Daoy (cell line): ENCODE measurements at regions not wholly inside any gene's neighbourhood (a gene's known extent, or its start where the extent isn't known, plus 50 kb on each side); places are given as distances from the start of the nearest gene placed in this dataset.

Experiments used
- DNase-seq: peaks from one replicate; pipeline ENCODE4 v3.0.0-alpha.2; 2015; ENCODE audit warnings: low read depth

GRCh38 chr2:7929281-7929680, 752.6 kb upstream of the ID2 start:
- DNase-seq: no peak

GRCh38 chr2:7930800-7931635, 750.8 kb upstream of the ID2 start:
- DNase-seq: no peak

- no peak for DNase-seq
Measured at GRCh38 chr2:7931808-7932207, 750.0 kb upstream of the ID2 start.

- DNase-seq: no peak
Measured at GRCh38 chr2:7933672-7934071, 748.2 kb upstream of the ID2 start.

GRCh38 chr2:7934476-7934875, 747.4 kb upstream of the ID2 start:
- DNase-seq: no peak

GRCh38 chr2:7937082-7937481, 744.8 kb upstream of the ID2 start:
- DNase-seq: no peak

GRCh38 chr2:7940723-7941122, 741.1 kb upstream of the ID2 start:
- no peak for DNase-seq

GRCh38 chr2:7943446-7943845, 738.4 kb upstream of the ID2 start:
- no peak for DNase-seq

- no peak for DNase-seq
Measured at GRCh38 chr2:7945026-7945425, 736.8 kb upstream of the ID2 start.

GRCh38 chr2:7950035-7950612, 731.7 kb upstream of the ID2 start:
- no peak for DNase-seq

GRCh38 chr2:7951001-7951400, 730.9 kb upstream of the ID2 start:
- DNase-seq: no peak

GRCh38 chr2:7951490-7951889, 730.4 kb upstream of the ID2 start:
- no peak for DNase-seq

GRCh38 chr2:7952046-7952745, 729.7 kb upstream of the ID2 start:
- DNase-seq: no peak

GRCh38 chr2:7953195-7953594, 728.7 kb upstream of the ID2 start:
- no peak for DNase-seq

- no peak for DNase-seq
Measured at GRCh38 chr2:7954234-7954633, 727.6 kb upstream of the ID2 start.

- no peak for DNase-seq
Measured at GRCh38 chr2:7956126-7956689, 725.6 kb upstream of the ID2 start.

GRCh38 chr2:7961550-7961949, 720.3 kb upstream of the ID2 start:
- no peak for DNase-seq

GRCh38 chr2:7962161-7962560, 719.7 kb upstream of the ID2 start:
- DNase-seq: no peak

GRCh38 chr2:7963787-7964186, 718.1 kb upstream of the ID2 start:
- no peak for DNase-seq

- no peak for DNase-seq
Measured at GRCh38 chr2:7966032-7966431, 715.8 kb upstream of the ID2 start.

- DNase-seq: no peak
Measured at GRCh38 chr2:7967707-7968405, 714.0 kb upstream of the ID2 start.
